RKO (cell line): ENCODE measurements at regions not wholly inside any gene's neighbourhood (a gene's known extent, or its start where the extent isn't known, plus 50 kb on each side); places are given as distances from the start of the nearest gene placed in this dataset.
"Not testable (repeated sequence)": the region's sequence is repeated elsewhere in the genome, so short reads cannot be mapped to it uniquely, and the experiment has no call there.

Source experiments
- DNase-seq: peaks from one replicate; pipeline ENCODE4 v3.0.0-alpha.2; 2016; ENCODE audit warnings: low spot score

DNA sequence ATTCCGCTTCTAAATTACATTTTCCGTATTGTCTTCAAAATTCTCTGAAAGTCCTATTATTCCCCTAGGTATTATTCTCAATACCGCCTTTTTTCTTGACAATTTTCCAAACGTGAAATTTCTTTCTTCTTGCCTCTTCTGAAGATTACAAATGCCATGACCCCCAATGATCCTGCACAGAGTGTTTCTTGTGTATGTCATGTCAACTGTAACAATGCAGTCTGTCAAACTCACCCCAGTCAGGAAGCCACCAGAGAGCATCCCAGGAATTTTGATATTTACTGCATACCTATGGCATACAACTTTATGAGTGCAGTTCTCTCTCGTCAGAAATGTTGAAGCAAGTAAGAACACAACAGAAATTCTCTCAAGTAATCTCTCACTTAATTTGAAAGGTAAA, 847.3 kb upstream of the CDH8 start:
- no peak for DNase-seq

DNA sequence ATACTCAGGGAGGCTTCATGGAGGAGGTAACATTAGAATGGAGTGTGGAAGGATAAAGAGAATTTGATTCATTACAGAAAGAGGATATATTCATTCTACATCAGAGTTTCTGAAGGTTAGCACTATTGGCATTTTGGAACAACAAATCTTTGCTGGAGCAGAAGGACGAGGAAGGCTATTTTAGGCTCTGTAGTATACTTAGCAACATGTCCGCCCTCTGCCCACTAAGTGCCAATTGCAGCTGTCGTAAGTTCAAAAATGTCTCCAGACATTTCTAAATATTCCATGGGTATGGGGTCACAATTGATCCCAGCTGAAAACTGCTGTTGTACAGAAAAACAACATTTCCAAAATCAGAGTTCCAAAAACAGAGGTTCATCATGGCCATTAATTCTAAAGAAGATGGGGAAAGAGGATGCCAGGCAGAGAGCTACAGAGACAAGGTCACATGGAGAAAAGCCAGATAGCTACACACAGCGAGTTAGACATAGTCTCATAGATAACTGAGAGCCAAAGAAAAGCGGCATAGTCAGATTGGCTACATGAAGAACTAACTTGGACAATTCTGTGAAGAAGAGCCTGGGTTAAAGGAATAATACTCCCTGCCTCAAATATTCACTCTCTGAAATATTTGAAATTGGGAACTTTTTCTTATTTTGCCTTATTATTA, 846.4 kb upstream of the CDH8 start:
- DNase-seq = no peak

GRCh38 chr16:62876133-62876532, 839.9 kb upstream of the CDH8 start:
- DNase-seq = no peak

GRCh38 chr16:62872339-62872738, 836.1 kb upstream of the CDH8 start:
- DNase-seq = no peak

- peak; percentile 3 for DNase-seq
These were observed 834.3 kb upstream of the CDH8 start for GRCh38 chr16:62870554-62870953.

DNA sequence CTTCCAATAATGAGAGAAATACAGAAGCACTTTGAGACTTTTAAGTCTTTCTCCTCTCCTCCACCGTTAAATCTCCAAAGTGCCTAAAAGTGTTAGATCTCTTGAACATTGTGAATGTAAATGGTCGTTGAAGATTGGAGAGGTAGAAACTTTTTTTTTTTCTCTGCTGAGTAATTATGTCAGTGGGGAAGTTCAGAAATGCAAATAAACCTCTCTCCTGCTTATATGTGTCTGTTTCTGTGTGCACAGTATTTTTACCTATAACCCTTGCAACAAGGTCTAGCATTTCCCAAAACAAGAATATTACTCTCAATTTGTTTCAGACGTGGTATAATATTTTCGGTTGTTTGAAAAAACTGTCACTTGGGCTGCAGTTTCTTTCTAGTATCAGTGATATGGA, 833.6 kb upstream of the CDH8 start:
- no peak for DNase-seq

DNA sequence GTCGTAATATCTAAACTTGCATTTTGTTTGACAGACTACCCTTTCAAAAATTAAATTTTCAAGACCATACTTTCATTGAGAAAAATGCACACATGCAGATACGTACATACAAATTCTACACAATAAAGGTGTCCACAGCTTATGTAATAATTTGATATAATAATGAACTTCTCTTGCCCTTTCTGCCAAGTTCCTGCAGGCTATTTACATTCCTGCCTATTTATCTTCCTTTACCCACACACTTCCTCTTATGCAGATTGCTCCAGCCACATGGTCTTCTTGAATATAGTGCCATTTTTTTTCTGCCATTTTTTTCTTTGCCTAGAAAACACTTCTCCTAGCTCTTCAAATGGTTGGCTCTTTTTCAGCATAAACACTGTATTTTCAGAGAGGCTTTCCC, 826.9 kb upstream of the CDH8 start:
- no peak for DNase-seq

DNA sequence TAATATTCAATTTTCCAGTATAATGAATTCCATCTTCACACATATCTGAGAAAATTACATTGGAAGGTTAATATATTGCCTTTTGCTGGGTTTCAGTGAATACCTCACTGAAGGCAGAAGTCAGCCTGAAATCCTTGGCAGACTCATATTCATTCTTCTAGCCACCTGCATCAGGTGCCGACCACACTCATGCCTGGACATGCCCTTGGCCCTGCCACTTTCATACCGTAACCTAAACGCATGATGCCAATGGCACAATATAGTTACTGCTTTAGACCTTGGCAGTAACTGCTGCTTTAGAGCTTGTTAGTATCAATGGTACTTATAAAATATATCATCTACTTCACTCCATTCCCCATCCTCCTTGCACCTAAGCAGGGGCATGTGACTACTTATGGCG, 817.6 kb upstream of the CDH8 start:
- DNase-seq = no peak

GRCh38 chr16:62846399-62847057, 810.3 kb upstream of the CDH8 start:
- no peak for DNase-seq

- no peak for DNase-seq
These were observed 796.0 kb upstream of the CDH8 start for GRCh38 chr16:62832214-62832613.

GRCh38 chr16:62831235-62831850, 795.1 kb upstream of the CDH8 start:
- no peak for DNase-seq

GRCh38 chr16:62829607-62830006, 793.4 kb upstream of the CDH8 start:
- no peak for DNase-seq

- DNase-seq = no peak
These were observed 792.8 kb upstream of the CDH8 start for GRCh38 chr16:62829084-62829483.

GRCh38 chr16:62821824-62822223, 785.6 kb upstream of the CDH8 start:
- DNase-seq = no peak

DNA sequence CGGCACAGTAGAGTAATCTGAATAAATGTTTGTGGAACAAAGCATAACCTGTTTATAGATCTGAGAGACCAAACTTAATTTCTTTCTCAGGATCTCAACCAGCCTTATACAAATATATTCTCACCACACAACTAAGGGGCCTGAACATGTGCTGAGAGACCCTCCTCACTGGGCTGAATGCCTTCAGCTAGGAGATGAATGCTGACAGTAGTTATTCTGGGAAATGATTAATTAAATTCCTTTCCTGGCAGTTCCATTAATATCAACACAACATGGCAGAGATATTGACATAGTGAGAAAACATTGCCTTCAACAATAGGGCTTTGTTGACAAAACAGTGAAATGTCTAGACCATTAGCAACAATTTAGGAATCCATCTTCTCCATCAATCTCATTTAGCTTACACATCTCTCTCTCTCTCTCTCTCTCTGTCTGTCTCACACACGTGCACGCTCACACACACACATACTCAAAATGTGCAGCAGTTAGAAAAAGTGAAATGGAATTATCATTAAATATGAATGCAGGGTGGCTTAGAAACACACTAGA, 780.8 kb upstream of the CDH8 start:
- no peak for DNase-seq

DNA sequence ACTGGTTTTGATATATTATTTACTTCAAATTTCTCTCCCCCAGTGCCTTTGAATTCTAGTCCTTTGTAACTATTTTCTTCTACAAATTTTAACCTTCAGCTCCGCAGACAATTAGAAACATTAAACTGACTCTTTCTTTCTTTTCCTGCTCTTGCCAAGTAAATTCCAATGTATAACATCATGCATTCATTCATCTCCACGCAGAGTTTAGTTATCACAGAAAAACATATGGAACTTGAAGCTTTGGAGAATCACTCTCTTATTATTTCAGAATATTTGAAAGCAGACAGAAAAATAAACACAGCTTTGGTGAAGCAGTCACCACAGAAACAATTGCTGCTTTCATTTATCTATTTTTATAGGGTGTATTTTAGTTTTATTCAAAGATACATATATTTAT, 778.7 kb upstream of the CDH8 start:
- DNase-seq = no peak

- no peak for DNase-seq
These were observed 769.1 kb upstream of the CDH8 start for GRCh38 chr16:62805221-62805857.

GRCh38 chr16:62794724-62795123, 758.5 kb upstream of the CDH8 start:
- DNase-seq = no peak

DNA sequence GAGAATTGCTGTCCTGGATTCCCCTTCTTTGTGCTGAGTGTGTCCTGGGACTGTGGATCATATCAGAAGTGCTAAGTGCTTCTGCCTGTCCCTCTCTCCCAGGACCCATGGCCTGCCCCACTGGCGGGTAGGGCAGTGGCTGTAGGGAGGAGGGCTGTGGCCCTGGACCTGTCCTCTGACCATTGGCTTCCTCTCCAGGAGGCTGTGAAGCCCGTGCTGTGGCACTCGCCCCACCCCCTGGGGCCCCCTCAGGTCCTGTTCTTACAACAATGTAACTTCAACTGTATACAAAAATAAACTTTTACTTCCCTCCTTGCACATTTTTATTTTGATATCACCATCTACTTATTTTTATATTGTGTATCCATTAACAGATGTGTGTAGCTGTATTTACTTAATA, 743.8 kb upstream of the CDH8 start:
- DNase-seq = not testable (repeated sequence)

- no peak for DNase-seq
These were observed 728.3 kb upstream of the CDH8 start for GRCh38 chr16:62764572-62764971.

GRCh38 chr16:62760398-62760797, 724.2 kb upstream of the CDH8 start:
- no peak for DNase-seq

- no peak for DNase-seq
These were observed 719.7 kb upstream of the CDH8 start for GRCh38 chr16:62755938-62756337.

DNA sequence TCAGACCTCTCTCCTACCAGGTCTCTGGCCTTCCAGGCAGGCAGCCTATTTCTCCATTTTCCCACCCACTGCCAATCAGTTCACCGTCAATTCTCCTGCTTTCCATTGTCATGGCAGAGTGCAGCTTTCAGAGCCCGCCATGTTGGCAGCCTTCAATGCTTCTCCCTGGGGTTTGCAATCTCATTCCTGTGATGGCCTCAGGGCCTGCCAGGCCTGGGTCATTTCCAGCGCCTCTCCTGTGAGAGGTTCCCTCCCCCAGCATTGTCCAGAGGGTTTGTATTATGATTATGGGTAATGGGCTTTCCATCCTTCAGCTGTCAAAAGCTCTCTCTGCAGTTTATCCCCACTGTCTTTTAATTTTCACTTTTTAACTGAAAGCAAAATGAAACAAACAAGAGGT, 716.6 kb upstream of the CDH8 start:
- DNase-seq = no peak
